NCI-H1048 (cell line): ENCODE measurements at regions not wholly inside any gene's neighbourhood (a gene's known extent, or its start where the extent isn't known, plus 50 kb on each side); places are given as distances from the start of the nearest gene placed in this dataset.
A peak's percentile ranks its signal among the peaks of the same experiment; 100 is the strongest.
"Not testable (repeated sequence)": the region's sequence is repeated elsewhere in the genome, so short reads cannot be mapped to it uniquely, and the experiment has no call there.

Experiments used
- DNase-seq: peaks from one replicate; lab custom pipeline; 2025; lab: John Stamatoyannopoulos, UW

DNA sequence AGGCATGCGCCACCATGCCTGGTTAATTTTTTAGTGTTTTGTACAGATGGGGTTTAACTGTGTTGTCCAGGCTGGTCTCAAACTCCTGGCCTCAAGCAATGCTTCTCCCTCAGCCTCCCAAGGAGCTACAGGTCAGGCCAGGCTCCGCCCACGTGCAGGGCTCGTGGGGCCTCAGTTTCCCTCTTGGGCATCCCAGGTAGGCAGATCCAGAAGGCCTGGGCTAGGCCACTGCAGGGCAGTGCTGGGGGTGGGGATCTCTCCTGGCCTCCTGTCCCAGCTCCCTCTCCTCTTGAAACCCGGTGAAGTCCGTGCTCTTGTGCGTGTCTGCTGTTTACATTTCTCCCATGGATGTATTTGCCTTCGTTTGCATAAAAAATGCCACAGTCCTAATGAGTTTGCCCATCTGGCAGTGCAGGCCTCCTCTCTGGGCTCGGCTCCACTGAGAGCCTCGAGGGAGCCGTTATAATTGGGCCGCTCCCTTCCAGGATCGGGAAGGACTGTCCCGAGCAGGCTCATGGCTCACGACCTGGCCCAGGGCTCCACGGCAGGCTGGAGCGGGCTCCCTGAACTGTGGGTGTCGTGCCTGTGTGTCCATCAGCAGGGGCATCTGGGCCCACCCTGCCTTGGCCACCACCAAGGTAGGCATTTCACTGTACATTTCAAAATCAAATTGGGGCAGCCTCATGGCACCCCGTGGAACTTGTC is 52.6 kb upstream of the RUFY1 start:
- DNase-seq: peak; percentile 22

DNA sequence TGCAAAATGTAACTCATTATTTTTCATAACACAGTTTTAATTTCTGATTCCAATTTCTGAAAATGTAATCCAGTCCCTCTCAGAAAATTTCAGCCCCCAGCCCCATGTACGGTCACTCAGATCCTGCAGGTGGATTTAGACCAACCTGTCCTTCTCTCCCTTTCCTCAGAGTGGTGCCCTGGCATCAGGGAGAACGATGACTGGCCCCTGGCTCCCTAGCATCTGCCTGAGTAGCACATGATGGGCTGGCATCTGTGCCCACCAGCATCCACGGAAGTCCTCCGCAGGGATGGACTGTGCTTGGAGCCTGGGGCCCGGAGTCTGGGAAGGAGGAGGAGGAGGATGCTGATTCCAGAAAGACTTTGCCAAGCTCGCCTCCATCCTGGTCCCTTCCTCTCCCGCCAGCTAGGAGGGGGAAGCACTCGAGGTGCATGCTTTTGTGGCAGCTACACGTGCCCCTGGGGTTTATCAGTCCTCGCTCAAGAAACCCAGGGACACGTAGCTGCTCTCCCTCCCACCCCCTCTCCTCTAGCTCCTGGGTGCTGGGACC is 54.4 kb upstream of the RUFY1 start:
- no peak for DNase-seq

DNA sequence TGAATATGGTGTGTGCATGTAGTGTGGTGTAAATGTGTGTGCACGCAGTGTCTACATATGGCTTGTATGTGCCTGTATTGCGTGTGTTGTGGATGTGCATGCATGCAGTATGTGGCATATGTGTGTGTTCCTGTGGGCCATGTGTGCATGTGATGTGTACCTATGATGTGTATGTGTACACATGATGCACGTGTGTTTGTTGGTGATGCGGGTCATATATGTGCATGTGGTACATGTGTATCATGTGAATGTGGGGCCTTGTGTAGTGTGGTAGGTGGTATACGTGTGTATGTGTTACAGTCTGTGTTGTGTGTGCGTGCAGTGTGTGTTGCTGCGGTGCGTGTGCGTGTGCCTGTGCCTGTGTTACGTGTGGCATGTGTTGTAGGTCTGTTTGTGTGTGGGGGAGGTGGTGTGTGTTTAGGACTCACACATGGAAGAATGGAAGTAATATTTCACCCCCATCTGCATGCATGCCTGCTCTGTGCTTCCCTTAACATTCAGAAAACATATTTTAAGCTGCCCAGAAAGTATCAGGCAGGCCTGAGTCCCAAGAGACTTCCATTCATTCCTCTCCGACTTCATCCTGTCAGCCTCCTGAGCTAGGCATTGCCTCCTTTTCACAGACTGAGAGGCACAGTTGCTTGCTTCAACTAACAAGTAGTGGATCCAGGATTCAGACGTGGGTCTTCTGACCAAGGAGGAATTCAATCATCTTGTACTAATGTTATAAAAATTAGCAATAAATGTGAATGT is 55.4 kb upstream of the RUFY1 start:
- DNase-seq: no peak

DNA sequence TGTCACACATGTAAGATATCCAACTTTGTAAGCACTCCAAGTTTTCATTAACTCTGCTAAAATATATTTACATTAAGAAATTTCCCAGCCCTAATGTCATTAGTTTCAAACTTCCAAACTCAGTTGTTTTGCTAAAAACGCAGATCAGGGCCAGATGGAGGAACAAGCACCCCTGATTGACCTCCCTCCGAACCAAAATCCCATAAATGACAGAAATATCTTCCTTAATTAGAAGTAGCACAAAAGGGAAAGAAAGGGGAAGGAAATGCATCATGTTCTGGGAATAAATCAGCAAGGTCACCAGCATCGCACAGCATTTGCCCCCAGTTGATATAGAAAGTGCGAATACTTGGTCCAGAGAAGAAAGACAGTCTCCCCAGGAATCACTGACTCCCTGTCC is 61.4 kb upstream of the RUFY1 start:
- no peak for DNase-seq

DNA sequence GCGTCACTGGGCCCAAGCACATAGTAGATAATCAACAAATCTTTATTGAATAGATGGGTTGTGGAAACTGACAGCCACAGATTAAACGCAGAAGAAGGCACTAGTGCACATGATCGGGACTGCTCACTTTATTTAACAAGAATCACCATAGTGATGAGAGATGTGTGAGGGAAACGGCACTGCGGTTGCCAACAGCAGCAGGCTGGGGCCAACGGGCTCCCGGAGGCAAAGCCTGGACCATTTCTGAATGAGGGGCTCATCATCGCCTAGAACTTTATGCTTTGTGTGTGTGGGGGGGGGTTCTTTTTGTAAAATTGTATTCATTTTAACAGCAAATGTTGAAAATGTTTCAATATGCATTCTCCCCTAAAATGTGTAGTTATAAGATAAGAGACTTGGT is 61.9 kb upstream of the RUFY1 start:
- DNase-seq: no peak

DNA sequence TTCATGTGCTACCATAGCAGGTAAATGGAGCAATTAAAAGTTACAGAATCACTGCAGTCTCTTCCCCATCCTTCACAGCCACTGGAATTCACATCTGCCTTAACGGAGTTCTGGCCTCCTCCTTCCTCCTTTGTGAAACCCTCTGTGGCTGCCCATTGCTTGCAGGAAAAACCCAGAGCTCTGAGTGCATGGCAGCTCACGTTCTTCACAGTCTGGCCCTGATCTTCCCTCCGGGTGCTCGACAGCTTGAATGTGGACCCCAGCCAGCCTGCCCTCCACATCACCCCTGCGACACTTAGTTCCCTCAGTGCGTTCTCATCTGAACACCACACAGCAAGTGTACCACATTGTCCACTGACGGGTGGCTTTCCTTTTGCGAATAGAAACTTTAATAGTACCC is 63.2 kb upstream of the RUFY1 start:
- no peak for DNase-seq

DNA sequence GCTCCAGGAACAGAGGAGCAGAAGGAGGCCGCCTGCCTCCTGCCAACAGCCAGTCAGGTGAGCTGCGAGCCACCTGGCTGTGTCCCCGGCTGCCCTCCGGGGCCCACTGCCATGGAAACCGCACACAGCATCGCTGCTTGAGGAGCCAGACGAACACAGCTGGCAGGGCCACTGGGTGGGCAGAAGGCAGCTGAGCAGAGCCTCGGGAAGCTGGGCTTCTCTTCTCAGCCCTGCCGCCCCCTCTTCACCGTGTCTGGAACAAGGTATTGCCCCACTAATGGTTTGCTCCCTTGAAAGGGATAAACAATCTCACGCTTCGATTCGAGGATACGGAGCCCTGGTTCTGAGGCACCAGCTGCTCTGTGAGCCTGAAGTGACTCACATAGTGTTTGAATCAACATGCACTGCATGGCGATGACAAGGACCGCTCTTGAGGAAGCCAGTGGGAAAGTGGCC is 63.7 kb upstream of the RUFY1 start:
- no peak for DNase-seq

DNA sequence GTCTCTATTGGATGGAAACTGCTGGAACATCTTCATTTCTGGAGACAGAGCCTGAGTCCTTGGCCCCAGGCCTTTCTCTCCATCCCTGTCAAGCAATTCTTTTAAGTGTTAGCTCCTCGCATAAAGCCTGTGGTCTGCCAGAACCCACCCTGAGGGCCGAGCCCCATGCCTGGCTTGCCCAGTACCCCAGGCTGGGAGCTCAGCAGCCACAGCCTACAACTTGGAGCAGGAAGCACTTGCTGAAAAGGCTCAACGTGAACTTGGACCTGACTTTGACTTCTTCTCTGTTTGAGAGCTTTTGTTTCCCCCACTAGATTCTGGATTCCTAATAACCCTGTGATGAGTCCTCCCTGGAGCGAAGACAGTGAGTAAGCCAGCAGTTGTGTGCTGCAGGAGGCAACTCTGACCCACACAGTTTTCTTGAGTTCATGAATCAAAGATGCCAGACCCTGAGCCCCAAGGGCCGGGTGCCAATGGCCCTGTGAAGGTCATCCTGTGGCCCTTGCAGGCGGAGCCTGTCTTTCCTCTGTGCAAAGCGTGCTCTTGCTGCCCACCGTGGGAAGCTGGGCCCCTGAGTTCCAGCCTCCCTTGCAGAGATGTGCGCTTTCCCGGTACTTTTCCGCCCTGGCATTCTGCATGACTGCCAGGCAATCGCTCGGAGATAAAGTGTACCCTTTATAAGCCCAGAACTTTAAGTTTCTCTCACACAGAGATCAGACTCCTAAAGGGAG is 64.3 kb upstream of the RUFY1 start:
- no peak for DNase-seq

DNA sequence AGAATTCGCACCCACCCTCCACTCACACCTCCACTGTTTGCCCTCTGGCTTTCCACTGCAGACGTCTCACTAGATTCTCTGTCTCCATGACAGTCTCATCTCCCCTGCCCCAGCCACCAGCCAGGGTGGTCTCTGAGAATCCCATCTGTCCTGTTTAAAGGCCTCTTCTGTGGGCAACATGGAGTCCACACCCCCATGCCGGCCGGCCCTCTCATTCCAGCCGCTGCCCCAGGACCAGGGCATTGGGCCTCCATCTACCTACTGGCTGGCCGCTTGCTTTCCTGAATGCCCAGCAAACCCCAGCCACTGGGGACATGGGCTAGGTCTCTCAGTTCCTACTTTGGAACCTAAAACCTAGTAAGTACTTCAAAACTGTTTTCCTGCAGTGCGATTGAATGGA is 65.6 kb upstream of the RUFY1 start:
- DNase-seq: no peak

DNA sequence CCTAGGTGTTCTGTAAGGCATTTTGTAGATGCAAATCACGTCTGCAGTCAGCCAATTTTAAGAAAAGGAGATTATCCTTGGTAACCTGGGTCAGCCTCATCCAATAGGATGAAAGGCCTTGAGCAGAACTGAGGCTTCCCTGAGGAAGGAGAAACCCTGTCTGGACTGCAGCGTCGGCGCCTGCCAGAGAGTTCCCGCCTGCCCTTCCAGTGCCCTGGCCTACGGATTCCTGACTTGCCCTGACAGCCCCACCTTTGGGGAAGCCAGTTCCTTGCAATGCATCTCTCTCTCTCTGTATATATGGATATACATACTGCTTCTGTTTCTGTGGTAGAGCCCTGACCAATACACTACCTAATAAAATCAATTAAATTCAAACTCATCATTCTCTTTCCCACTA is 66.2 kb upstream of the RUFY1 start:
- DNase-seq: no peak

DNA sequence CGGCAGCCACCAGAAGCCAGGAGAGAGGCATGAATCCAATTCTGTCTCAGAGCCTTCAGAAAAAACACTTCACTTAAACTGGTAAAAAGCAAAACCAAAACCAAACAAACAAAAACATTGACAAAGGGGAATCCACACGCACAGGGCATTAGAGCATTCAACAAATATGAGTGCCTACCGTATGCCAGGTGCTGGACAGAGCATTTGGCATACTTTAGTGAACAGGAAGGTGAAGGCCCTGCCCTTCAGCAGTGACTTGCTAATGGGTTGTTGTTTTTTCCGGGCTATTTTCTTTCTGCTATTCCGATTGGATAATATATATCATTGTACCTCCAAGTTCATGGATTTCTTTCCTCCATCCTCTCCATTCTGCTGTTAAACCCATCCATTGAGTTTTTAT is 71.7 kb upstream of the RUFY1 start:
- DNase-seq: no peak

DNA sequence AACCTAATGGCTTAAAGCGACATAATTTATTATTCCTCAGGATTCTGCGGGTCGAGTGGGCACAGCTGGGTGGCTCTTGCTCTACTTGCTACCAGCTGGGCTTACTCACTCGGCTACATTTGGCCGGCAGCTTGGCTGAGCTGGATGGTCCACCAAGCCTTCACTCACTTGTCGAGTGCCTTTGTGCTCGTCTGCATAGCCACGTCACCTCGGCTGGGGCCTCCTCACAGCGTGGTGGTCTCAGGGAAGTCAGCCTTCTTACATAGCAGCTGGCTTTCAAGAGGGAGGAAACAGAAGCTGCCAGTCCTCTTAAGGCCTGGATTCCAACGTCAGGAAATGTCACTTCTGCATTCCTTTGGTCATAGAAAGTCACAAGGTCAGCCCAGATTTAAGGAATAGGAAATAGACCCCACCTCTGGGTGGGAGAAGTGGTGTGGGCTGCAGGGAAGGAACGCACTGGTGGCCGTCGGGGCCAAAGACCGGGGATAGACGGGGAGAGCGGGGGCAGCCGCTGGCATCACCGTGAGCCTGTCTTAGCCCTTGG is 75.1 kb upstream of the RUFY1 start:
- peak; percentile 50 for DNase-seq

DNA sequence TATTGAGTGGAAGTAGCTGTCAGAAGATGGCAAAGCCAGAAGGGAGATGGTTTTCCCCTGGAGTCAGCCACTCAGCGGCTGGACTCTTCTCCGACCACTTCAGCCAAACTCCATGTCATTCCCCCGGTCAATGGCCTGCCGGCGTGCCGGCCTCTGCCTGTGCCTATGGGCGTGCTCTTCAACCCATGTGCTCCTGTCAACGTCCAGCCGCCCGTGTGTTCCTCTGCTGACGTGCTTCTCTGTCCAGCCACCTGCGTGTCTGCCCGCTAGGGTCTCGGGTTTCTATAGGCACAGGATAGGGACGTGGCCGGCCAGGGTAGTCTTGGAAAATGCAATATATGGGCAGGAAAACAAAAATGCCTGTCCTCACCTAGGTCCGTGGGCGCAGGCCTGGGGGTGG is 77.7 kb upstream of the RUFY1 start:
- no peak for DNase-seq

DNA sequence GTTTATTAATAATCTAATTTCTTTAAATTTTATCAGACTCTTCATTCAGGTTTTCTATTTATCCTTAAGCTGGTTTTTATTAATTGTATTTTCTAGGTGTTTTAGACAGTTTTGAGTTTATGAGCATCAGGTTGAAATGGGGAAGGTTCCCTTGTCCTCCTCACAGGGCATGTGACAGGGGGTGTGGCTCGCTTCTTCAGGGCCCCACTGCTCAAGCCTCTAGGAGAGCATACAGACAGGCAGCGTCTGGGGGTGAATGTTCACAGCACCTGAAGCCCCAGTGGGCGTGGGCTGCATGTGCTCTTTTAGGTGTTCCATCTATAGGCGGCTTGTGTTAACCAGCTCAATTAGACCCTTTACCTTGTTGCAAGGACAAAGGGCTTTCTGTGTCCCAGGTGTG is 78.2 kb upstream of the RUFY1 start:
- no peak for DNase-seq

DNA sequence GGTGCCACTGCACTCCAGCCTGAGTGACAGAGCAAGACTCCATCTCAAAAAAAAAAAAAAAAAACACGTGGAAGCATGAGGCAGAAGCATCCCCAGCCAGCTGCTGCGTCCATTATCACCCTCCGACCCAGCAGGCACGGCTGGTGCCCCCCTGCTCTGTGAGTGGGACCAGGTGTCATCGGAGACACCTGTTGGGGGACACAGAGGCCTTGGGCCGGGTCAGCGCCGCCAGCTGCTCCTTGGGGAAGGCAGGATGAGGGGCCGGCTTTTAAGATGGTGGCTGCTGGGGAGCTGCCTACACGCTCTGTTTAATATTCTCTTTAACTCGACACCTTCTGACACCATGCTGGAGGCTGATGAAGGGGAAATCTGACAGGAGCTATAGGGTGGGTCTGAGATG is 80.2 kb upstream of the RUFY1 start:
- DNase-seq: no peak

DNA sequence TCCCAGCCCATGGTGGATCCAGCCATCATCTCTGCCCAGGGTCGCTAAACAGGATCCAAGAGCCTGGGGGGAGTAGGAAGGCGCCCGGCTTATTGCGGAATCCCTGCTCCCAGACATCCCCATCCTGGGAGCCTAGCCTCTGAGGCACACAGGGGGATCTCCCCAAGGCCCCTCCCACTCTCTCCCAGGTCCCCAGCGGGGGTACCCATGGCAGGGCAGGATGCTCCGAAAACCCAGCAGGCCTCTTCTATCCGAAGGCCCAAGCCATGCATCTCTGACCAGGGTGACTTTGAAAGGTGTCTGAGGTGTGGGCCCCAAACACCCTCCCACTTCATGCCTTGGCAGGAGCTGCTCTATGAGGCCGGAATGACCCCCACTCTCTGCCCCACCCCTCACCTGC is 81.7 kb upstream of the RUFY1 start:
- no peak for DNase-seq

DNA sequence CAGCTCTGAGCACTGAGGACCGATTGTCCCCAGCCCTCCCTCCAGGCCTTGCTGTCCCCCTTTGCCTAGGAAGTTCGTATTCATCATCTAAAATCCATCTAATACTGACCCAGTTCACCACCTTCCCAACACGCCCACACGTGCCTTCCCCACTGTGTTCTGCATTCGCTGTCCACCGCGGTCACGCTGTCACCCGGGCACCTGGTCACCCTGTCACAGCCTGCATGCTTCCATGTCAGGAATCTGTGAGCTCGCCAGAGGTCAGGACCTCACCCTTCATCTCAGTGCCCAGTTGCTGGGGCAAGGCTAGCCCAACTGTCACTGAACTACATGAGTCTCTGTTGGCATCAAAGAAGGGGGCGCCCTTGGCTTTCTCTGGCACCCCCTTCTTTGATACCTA is 82.9 kb upstream of the RUFY1 start:
- DNase-seq: no peak

DNA sequence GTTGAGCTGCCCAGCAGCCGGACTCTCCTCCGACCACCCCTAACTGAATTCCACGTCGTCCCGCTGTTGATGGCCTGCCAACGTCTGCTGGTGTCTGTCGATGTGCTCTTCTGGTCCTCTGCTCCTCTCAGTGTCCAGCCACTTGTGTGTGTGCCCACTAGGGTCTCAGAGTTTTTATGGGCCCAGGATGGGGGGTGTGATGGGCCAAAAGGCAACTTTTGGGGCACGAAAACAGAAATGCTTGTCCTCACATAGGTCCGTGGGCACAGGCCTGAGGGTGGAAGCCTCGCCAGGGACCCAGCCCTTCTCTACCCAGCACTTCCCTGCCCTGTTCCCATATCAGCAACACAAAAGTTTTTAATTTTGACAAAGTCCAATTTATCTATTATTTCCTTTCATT is 85.7 kb upstream of the RUFY1 start:
- DNase-seq: no peak

DNA sequence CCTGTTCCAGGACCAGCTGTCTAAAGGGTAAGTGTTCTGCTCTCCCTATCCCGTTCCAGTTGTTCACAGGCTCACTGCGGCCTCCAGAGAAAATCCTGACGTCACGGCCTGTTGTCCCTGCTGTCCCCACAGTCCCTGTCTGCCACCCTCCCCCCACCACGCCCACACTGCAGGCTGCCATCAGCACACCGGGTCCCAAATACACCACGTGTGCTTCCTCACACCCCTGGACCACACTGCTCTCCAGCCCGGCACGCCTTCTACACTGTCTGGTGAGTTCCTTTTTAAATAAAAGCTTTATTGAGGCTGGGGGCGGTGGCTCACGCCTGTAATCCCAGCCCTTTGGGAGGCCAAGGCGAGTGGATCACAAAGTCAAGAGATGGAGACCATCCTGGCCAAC is 88.3 kb upstream of the RUFY1 start:
- no peak for DNase-seq

DNA sequence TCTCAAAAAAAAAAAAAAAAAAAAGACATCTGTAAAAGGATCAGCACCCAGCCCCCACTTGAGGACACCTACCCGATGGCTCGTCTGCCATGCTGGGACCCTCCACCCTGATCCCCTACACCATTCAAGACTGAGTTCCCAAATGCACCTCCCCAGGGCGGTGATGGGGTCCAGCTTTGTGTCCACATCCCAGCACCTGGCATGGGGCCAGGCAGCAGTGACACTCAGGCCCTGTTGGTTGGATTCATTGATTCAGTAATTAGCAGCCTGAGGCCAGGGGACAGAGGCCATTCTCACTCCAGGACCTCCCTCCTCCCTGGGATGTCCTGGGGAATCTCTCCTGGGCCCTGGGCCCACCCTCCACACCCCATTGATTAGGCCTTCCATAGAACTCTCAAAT is 88.8 kb upstream of the RUFY1 start:
- no peak for DNase-seq

DNA sequence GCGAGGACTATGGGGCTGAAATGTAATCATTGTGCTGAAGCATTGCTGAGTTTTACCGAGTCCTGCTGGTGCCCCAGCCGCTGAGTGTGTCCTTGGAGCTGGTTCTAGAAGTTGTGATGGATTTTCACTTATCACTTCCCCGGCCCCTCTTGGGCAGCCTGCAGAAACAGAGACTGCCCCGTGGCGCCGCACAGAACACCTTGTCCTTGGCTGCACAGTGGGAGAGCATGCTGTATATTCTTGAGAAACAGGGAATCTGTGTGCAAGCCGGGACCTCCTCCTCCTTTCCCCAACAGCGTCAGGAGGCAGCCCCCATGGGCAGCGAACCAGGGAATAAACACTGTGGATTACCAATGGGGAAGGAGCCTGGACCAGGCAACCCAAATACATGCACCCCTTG is 90.6 kb upstream of the RUFY1 start:
- no peak for DNase-seq

DNA sequence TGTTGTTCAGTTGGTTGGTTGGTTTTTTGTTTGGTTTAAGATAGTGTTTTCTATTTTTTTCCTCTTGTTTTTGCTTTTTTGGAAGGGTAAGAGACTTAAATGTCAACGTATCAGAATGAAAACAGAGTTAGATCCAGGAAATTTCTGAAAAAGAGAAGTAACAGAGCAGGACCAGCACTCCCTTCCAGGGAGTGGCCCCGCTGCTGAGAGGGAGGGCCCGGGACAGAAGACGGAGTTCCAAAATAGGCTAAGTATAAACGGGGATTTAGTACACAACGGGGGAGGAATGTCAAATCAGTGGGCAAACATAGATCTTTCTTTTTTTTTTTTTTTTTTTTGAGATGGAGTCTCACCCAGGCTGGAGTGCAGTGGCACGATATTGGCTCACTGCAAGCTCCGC is 92.7 kb upstream of the RUFY1 start:
- DNase-seq: no peak

DNA sequence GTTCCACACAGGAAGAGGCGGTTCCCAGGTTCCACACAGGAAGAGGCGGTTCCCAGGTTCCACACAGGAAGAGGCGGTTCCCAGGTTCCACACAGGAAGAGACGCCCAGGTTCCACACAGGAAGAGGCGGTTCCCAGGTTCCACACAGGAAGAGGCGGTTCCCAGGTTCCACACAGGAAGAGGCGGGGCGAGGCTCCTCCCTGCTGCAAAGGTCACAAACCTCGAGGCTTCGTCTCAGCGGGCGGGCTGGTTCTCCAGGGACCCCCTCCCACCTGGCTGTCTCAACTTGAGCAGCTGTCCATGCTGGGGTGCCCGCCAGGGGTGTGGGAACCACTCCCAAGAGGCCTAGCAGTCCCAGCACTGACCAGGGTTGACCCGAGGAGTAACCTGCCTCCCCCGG is 94.3 kb upstream of the RUFY1 start:
- not testable (repeated sequence) for DNase-seq
